ENCODE measurements at regions not wholly inside any gene's neighbourhood (a gene's known extent, or its start where the extent isn't known, plus 50 kb on each side); places are given as distances from the start of the nearest gene placed in this dataset.

DNA sequence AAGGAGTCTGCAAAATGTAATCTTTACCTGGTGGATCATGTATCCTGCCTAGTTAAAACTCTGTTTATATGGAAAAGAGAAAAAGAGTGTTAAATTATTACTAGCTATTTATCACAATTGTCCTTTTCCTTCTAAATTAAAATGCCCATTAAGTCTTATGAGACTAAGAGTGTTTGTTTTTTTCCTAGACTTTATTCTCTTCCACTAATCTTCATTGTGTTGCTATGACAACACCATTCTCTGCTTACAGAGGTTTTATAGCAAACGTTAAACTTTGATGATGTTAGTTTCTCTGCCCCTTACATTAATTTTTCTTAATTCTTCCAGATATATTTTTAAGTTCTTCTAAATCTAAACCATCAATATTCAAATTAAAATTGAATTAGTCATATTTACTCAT is 420.8 kb downstream of the TBC1D32 start:
- TF ChIP-seq EZH2 (IDR thresholded peaks at IDR 0.05; ENCODE audit: low read depth, unreplicated experiment) = no peak
- TF ChIP-seq, protein P1, sequence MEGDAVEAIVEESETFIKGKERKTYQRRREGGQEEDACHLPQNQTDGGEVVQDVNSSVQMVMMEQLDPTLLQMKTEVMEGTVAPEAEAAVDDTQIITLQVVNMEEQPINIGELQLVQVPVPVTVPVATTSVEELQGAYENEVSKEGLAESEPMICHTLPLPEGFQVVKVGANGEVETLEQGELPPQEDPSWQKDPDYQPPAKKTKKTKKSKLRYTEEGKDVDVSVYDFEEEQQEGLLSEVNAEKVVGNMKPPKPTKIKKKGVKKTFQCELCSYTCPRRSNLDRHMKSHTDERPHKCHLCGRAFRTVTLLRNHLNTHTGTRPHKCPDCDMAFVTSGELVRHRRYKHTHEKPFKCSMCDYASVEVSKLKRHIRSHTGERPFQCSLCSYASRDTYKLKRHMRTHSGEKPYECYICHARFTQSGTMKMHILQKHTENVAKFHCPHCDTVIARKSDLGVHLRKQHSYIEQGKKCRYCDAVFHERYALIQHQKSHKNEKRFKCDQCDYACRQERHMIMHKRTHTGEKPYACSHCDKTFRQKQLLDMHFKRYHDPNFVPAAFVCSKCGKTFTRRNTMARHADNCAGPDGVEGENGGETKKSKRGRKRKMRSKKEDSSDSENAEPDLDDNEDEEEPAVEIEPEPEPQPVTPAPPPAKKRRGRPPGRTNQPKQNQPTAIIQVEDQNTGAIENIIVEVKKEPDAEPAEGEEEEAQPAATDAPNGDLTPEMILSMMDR (conservative IDR thresholded peaks at IDR 0.05; ENCODE audit: low read depth in 2 of 2) = no peak
- TF ChIP-seq EZH2phosphoT487 (IDR thresholded peaks at IDR 0.05; ENCODE audit: unreplicated experiment) = no peak
- TF ChIP-seq, protein P2, sequence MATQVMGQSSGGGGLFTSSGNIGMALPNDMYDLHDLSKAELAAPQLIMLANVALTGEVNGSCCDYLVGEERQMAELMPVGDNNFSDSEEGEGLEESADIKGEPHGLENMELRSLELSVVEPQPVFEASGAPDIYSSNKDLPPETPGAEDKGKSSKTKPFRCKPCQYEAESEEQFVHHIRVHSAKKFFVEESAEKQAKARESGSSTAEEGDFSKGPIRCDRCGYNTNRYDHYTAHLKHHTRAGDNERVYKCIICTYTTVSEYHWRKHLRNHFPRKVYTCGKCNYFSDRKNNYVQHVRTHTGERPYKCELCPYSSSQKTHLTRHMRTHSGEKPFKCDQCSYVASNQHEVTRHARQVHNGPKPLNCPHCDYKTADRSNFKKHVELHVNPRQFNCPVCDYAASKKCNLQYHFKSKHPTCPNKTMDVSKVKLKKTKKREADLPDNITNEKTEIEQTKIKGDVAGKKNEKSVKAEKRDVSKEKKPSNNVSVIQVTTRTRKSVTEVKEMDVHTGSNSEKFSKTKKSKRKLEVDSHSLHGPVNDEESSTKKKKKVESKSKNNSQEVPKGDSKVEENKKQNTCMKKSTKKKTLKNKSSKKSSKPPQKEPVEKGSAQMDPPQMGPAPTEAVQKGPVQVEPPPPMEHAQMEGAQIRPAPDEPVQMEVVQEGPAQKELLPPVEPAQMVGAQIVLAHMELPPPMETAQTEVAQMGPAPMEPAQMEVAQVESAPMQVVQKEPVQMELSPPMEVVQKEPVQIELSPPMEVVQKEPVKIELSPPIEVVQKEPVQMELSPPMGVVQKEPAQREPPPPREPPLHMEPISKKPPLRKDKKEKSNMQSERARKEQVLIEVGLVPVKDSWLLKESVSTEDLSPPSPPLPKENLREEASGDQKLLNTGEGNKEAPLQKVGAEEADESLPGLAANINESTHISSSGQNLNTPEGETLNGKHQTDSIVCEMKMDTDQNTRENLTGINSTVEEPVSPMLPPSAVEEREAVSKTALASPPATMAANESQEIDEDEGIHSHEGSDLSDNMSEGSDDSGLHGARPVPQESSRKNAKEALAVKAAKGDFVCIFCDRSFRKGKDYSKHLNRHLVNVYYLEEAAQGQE (IDR thresholded peaks at IDR 0.05; ENCODE audit: unreplicated experiment) = no peak
- TF ChIP-seq NANOG (IDR thresholded peaks at IDR 0.05; ENCODE audit: borderline replicate concordance) = no peak
- TF ChIP-seq CREB1 (CRISPR knock-in tag; IDR thresholded peaks at IDR 0.05; ENCODE audit: low read depth) = no peak
- TF ChIP-seq POLR2AphosphoS5 (IDR thresholded peaks at IDR 0.05; ENCODE audit: low read depth) = no peak
